Thyroid gland (tissue), 4 donors: ENCODE measurements at regions not wholly inside any gene's neighbourhood (a gene's known extent, or its start where the extent isn't known, plus 50 kb on each side); places are given as distances from the start of the nearest gene placed in this dataset.

Source experiments
- POLR2A ChIP-seq, 2 donors: fragments of 450-650 bp; IDR thresholded peaks; one replicate each; pipeline ENCODE4 v1.6.1; 2017; ENCODE audit warnings: antibody characterized with exemption in 2 of 2, mild to moderate bottlenecking in 2 of 2, moderate library complexity in 1 of 2
- TF ChIP-seq, protein P1 (sequence below), 6 experiments: fragments of 200-600 bp in 3 of 6; fragments of 450-650 bp in 3 of 6; sonication (generic) in 3 of 6; IDR thresholded peaks; one replicate each; pipeline ENCODE4 v1.5.1; 2016 to 2019; ENCODE audit warnings: antibody characterized with exemption in 6 of 6, mild to moderate bottlenecking in 2 of 6, inconsistent platforms in 1 of 6, moderate library complexity in 1 of 6

GRCh38 chr9:107597743-107598217, 108.2 kb upstream of the KLF4 start:
- TF ChIP-seq, protein P1, sequence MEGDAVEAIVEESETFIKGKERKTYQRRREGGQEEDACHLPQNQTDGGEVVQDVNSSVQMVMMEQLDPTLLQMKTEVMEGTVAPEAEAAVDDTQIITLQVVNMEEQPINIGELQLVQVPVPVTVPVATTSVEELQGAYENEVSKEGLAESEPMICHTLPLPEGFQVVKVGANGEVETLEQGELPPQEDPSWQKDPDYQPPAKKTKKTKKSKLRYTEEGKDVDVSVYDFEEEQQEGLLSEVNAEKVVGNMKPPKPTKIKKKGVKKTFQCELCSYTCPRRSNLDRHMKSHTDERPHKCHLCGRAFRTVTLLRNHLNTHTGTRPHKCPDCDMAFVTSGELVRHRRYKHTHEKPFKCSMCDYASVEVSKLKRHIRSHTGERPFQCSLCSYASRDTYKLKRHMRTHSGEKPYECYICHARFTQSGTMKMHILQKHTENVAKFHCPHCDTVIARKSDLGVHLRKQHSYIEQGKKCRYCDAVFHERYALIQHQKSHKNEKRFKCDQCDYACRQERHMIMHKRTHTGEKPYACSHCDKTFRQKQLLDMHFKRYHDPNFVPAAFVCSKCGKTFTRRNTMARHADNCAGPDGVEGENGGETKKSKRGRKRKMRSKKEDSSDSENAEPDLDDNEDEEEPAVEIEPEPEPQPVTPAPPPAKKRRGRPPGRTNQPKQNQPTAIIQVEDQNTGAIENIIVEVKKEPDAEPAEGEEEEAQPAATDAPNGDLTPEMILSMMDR (IDR thresholded peaks at IDR 0.05), result no peak
- no peak for TF ChIP-seq POLR2A (IDR thresholded peaks at IDR 0.05)
